ENCODE measurements at regions not wholly inside any gene's neighbourhood (a gene's known extent, or its start where the extent isn't known, plus 50 kb on each side); places are given as distances from the start of the nearest gene placed in this dataset.

DNA sequence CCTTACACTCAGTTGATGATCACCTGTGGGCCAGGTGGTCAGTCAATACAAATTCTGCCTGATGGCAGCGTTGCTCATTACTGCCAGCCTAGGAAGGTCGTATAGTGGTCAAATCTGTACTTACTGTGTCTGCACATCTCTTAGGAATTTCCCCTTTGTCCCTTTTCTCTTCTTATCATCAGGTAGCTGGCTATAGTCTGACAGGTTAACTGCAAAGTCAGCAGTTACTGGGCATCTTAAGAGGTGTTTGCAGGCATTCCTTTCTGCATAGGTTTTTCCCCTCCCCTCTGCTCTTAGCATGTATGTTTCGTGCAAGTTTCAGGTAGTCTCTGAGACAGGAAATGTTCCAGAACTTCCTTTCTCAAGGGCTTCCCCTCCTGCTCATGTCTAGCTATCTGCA is 298.7 kb downstream of the LRRIQ3 start:
- no peak for TF ChIP-seq CTCF (conservative IDR thresholded peaks at IDR 0.05; ENCODE audit: low read depth in 2 of 2)
- TF ChIP-seq POLR2AphosphoS5 (IDR thresholded peaks at IDR 0.05; ENCODE audit: low read depth) = no peak
- no peak for TF ChIP-seq EZH2 (IDR thresholded peaks at IDR 0.05; ENCODE audit: low read depth, unreplicated experiment)
- TF ChIP-seq JUNB (IDR thresholded peaks at IDR 0.05; ENCODE audit: unreplicated experiment) = no peak
- no peak for TF ChIP-seq EZH2phosphoT487 (IDR thresholded peaks at IDR 0.05; ENCODE audit: unreplicated experiment)
- TF ChIP-seq CREB1 (CRISPR knock-in tag; IDR thresholded peaks at IDR 0.05; ENCODE audit: low read depth) = no peak

Data from GM23338 (cell line).